Effector memory CD8-positive, alpha-beta T cell (primary cell): ENCODE measurements at regions not wholly inside any gene's neighbourhood (a gene's known extent, or its start where the extent isn't known, plus 50 kb on each side); places are given as distances from the start of the nearest gene placed in this dataset.
"Not testable (repeated sequence)": the region's sequence is repeated elsewhere in the genome, so short reads cannot be mapped to it uniquely, and the experiment has no call there.

Experiments used
- ATAC-seq: fragments of 150-1000 bp; cut with Tn5 transposase; replicated peaks from 2 replicates; pipeline ENCODE4 v1.10.0; 2021; ENCODE audit warnings: mild to moderate bottlenecking, moderate library complexity
- DNase-seq, 3 experiments: peaks; one replicate each; pipeline ENCODE4 v3.0.0; 2021
- H3K27ac Mint-ChIP-seq, 2 donors: one replicate each; pipeline ENCODE4 v1.8.0; 2022; ENCODE audit warnings: mild to moderate bottlenecking in 2 of 2, mixed read lengths in 2 of 2, moderate library complexity in 2 of 2
- H3K27me3 Mint-ChIP-seq, 2 donors: one replicate each; pipeline ENCODE4 v1.8.0; 2022; ENCODE audit warnings: mixed read lengths in 2 of 2
- H3K36me3 Mint-ChIP-seq: one replicate; pipeline ENCODE4 v1.8.0; 2022; ENCODE audit warnings: mild to moderate bottlenecking, moderate library complexity, mixed read lengths; ENCODE audit not compliant: insufficient read depth
- H3K4me1 Mint-ChIP-seq, 2 donors: one replicate each; pipeline ENCODE4 v1.8.0; 2022; ENCODE audit warnings: low read depth in 2 of 2, mixed read lengths in 2 of 2
- H3K4me3 Mint-ChIP-seq, 2 donors: one replicate each; pipeline ENCODE4 v1.8.0; 2022; ENCODE audit warnings: mild to moderate bottlenecking in 2 of 2, mixed read lengths in 2 of 2, moderate library complexity in 2 of 2
- H3K9me3 Mint-ChIP-seq, 2 donors: one replicate each; pipeline ENCODE4 v1.8.0; 2022; ENCODE audit warnings: mixed read lengths in 2 of 2

DNA sequence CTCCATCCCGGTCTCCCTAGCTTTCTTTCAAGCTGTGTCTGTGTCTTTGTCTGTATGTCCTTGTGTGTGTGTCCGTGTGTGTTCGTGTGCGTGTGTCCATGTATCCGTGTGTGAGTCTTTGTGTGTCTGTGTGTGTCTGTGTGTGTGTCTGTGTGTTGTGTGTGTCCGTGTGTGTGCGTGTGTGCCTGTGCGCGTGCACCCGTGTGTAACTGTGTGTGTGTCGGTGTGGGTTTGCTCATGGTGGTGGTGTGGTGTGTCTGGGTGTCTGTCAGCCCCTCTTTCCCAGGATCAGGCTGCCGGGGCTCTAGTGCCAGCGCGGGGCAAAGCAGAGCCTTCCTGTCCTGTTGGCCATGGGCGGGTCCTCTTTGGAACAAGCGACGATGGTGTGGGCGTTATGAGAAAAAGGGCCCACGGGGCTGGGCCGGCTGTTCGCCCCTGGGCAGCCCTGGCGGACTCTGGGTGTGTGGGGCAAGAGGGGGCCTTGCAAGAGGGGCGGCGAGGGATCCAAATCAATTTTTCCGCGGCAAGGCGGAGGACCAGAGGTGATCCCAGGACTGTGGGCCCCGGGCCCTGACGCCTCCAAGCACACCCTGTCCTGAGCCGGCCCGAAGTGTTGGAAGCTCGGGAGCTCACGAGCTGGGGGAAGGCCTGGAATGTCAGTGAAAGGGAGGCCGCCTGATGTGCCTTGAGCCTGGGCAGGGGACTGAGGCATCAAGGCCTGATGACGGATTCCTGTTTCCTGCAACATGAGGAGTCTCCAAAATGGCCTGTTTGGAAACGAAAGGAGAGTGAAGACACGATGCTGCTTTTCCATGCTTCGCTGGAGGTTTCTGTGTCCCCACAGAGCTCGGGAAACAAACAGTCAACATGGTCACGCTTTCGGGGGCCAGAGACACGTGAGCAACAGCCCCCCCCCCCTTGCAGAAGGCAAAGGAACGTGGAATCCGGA lies 3929.2 kb upstream of the OR11H1 start:
- Mint-ChIP-seq H3K4me1 (no peaks in the 10 kb centered on the region), H3K9me3 (peaks cover 10 to 12% of the 10 kb centered on the region in 2 donors), H3K4me3 (no peak overlapping the region), H3K27ac (no peak overlapping the region), H3K27me3 (no peaks in the 10 kb centered on the region), H3K36me3 (no peaks in the 10 kb centered on the region)
- ATAC-seq = no peak
- no peak for DNase-seq

DNA sequence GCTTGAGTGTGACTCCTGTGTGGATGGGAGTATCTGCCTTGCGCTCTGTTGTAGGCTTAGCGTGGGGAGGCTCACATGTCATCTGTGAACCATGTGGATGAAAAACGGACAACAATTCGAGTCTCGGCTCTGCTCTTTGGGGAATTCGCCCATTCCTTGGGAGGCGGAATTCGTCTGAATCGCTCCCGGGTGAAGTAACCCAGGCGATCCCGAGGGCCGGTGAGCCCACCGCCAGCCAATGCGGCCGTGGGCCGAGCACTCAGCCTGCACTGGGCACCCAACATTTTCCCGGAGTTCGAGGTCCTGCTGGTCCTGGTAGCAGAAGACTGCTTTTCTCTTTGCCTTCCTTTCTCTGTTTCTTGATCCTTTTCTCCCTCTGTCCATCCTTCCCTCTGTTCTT lies 3928.5 kb upstream of the OR11H1 start:
- ATAC-seq, H3K4me3 Mint-ChIP-seq, DNase-seq, H3K4me1 Mint-ChIP-seq, H3K36me3 Mint-ChIP-seq, H3K27ac Mint-ChIP-seq, H3K27me3 Mint-ChIP-seq: not testable (repeated sequence)
- H3K9me3 Mint-ChIP-seq = peaks cover 8 to 13% of the 10 kb centered on the region in 2 donors

- not testable (repeated sequence) for H3K27ac Mint-ChIP-seq, H3K4me1 Mint-ChIP-seq, H3K36me3 Mint-ChIP-seq, DNase-seq, H3K27me3 Mint-ChIP-seq, ATAC-seq, H3K4me3 Mint-ChIP-seq
- peaks cover 8 to 13% of the 10 kb centered on the region in 2 donors for H3K9me3 Mint-ChIP-seq
Measured at GRCh38 chr22:11600161-11600560, 3927.8 kb upstream of the OR11H1 start.

DNA sequence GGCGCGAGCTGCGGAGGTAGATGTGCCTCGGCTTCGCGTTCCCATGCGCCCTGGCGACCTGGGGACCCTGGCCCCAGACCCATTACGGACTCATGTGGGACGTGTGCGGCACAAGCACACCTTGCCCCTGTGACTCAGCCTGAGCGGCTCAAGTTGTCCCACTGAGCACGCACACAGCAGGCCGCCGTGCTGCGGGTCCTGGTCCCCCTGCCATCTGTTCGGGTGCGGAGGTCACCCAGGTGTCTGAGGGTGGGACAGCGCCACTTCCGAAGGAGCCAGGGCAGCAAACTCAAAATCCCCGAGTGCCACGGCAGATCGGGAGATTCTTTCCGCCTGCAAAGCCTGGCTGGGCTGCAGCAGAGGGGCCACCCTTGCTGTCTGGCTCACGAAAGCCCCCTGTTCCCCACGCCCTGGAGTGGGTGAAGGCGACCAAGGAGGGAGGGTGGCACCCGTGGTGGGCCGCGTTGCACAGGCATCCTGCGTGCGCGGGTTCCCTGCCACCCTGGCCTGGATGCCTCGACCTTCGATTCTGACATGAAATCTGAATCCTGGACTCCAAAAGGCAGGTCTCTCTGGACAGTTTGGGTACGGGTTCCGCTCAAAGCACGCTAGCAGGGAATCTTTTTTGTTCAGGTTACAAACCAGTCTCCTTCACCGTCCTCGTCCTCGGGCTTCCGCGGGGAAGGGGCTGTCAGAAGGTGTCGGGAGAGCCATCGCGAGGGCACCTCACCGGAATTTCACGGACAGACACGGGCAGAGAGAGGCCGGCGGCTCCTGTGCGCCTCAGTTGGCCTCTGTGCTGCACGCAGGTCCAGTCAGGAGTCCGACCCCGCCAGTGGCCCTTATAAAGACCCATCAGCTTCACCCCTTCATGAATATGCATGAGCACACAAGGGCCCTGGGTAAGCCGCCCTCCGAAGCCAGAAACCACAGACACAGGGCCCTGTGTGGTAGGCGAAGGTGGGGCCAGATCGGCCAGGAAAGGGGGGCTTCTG lies 3926.8 kb upstream of the OR11H1 start:
- H3K4me3 Mint-ChIP-seq, H3K36me3 Mint-ChIP-seq, H3K27me3 Mint-ChIP-seq, H3K27ac Mint-ChIP-seq, DNase-seq, H3K4me1 Mint-ChIP-seq, ATAC-seq: not testable (repeated sequence)
- peaks cover 8 to 16% of the 10 kb centered on the region in 2 donors for H3K9me3 Mint-ChIP-seq

GRCh38 chr22:11604635-11605395 lies 3923.2 kb upstream of the OR11H1 start:
- H3K27me3 Mint-ChIP-seq, H3K4me3 Mint-ChIP-seq, DNase-seq, H3K27ac Mint-ChIP-seq, H3K4me1 Mint-ChIP-seq, ATAC-seq, H3K36me3 Mint-ChIP-seq: not testable (repeated sequence)
- H3K9me3 Mint-ChIP-seq = peaks cover 5 to 18% of the 10 kb centered on the region in 2 donors

DNA sequence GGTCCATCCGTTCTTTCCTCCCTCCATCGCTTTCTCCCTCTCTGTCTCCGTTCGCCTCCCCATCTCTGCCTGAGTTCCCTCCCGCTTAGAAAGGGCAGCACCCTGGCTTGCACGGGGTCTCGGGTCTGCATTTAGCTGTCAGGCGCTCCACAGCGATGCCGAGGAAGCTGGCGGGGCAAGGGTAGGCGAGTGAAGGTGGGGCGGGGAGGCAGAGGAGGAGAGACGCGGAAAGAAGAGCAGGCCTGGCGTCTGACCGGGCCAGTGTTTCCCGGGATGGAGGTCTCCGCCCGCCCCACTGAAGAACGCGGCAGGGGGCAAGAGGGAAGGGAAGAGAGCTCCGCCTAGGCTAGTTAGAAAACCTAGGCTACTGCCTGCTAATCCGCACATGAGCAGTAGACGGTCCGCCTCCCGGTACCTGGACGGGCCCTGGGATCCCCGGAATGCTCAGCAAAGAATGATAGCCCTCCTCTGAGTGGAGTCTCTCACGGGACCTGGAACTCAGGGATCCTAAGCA lies 3922.5 kb upstream of the OR11H1 start:
- DNase-seq (no peak), ATAC-seq (no peak)
- Mint-ChIP-seq H3K4me3 (no peak overlapping the region), H3K36me3 (no peaks in the 10 kb centered on the region), H3K27ac (no peak overlapping the region), H3K9me3 (peaks cover 10 to 22% of the 10 kb centered on the region in 2 donors), H3K4me1 (no peaks in the 10 kb centered on the region), H3K27me3 (no peaks in the 10 kb centered on the region)

GRCh38 chr22:11606047-11607000 lies 3921.7 kb upstream of the OR11H1 start:
- not testable (repeated sequence) for DNase-seq, H3K4me1 Mint-ChIP-seq, H3K27me3 Mint-ChIP-seq, H3K36me3 Mint-ChIP-seq, H3K27ac Mint-ChIP-seq, ATAC-seq, H3K4me3 Mint-ChIP-seq
- H3K9me3 Mint-ChIP-seq = peaks cover 17 to 25% of the 10 kb centered on the region in 2 donors

GRCh38 chr22:11607215-11607614 lies 3920.8 kb upstream of the OR11H1 start:
- not testable (repeated sequence) for H3K27ac Mint-ChIP-seq, H3K36me3 Mint-ChIP-seq, H3K4me3 Mint-ChIP-seq, H3K4me1 Mint-ChIP-seq, DNase-seq, ATAC-seq, H3K27me3 Mint-ChIP-seq
- H3K9me3 Mint-ChIP-seq = peaks cover 17 to 28% of the 10 kb centered on the region in 2 donors

GRCh38 chr22:11608486-11608885 lies 3919.5 kb upstream of the OR11H1 start:
- H3K4me3 Mint-ChIP-seq, H3K27ac Mint-ChIP-seq, ATAC-seq, H3K4me1 Mint-ChIP-seq, DNase-seq, H3K27me3 Mint-ChIP-seq, H3K36me3 Mint-ChIP-seq: not testable (repeated sequence)
- peaks cover 24 to 32% of the 10 kb centered on the region in 2 donors for H3K9me3 Mint-ChIP-seq

DNA sequence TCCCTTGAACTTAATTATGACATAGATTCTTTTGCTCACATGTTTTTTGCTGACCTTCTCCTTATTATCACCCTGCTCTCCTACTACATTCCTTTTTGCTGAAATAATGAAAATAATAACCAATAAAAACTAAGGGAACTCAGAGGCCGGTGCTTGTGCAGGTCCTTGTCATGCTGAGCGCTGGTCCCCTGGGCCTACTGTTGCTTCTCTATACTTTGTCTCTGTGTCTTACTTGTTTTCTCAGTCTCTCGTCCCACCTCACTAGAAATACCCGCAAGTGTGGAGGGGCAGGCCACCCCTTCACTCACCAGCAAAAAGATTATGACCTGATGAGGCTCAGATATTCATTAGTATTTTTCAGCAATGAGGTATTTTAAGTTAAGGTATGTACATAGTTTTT lies 3918.8 kb upstream of the OR11H1 start:
- H3K27ac Mint-ChIP-seq, H3K4me1 Mint-ChIP-seq, DNase-seq, H3K36me3 Mint-ChIP-seq, H3K4me3 Mint-ChIP-seq, ATAC-seq, H3K27me3 Mint-ChIP-seq: not testable (repeated sequence)
- H3K9me3 Mint-ChIP-seq = peaks cover 24 to 29% of the 10 kb centered on the region in 2 donors

- H3K27ac Mint-ChIP-seq, H3K27me3 Mint-ChIP-seq, ATAC-seq, DNase-seq, H3K36me3 Mint-ChIP-seq, H3K4me3 Mint-ChIP-seq, H3K4me1 Mint-ChIP-seq: not testable (repeated sequence)
- H3K9me3 Mint-ChIP-seq = peaks cover 32 to 36% of the 10 kb centered on the region in 2 donors
Measured at GRCh38 chr22:11611280-11611679, 3916.7 kb upstream of the OR11H1 start.

DNA sequence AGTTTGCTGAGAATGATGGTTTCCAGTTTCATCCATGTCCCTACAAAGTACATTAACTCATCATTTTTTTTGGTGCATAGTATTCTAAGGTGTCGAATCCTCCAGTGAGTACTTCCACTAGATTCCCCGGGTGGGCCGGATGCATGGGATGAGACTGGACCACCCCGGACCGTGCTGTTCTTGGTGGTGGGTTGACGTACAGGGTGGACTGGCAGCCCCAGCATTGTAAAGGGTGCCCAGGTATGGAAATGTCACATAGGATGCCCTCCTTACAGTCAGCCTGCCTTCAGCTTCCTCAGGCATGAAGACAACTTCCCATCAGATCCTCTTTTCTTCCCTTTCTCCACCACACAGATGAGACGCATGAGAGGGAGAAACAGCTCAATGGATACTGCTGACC lies 3916.1 kb upstream of the OR11H1 start:
- H3K4me3 Mint-ChIP-seq, H3K4me1 Mint-ChIP-seq: not testable (repeated sequence)

More for the DNA sequence above, 3916.1 kb upstream of the OR11H1 start:
- not testable (repeated sequence) for H3K27me3 Mint-ChIP-seq, H3K27ac Mint-ChIP-seq, ATAC-seq, H3K36me3 Mint-ChIP-seq, DNase-seq
- peaks cover 38% of the 10 kb centered on the region in 2 donors for H3K9me3 Mint-ChIP-seq
